CD4-positive, alpha-beta memory T cell (primary cell): ENCODE measurements at regions not wholly inside any gene's neighbourhood (a gene's known extent, or its start where the extent isn't known, plus 50 kb on each side); places are given as distances from the start of the nearest gene placed in this dataset.

Experiments
- CTCF ChIA-PET: fragments of 350-600 bp; sonication (Branson Sonifier 250); formaldehyde crosslinking; loops from one replicate; lab custom pipeline; 2021; ENCODE audit warnings: inconsistent platforms; ENCODE audit not compliant: partially characterized antibody; lab: Charles Lee
- POLR2A ChIA-PET: fragments of 350-600 bp; sonication (Branson Sonifier 250); formaldehyde crosslinking; loops from one replicate; lab custom pipeline; 2021; ENCODE audit not compliant: partially characterized antibody; lab: Charles Lee
- DNase-seq, 5 donors: peaks; one replicate each; pipeline versions ENCODE4 v3.0.0 to v3.0.0-alpha.2; 2020 to 2022; ENCODE audit warnings: mixed read lengths in 1 of 5
- H3K27ac ChIP-seq: one replicate; pipeline ENCODE4 v1.7.0; 2013; ENCODE audit warnings: low read depth, low read length
- H3K27me3 ChIP-seq: 2 replicates; pipeline ENCODE4 v1.7.0; 2013; ENCODE audit warnings: mild to moderate bottlenecking, low read length, moderate library complexity; ENCODE audit not compliant: insufficient read depth
- H3K36me3 ChIP-seq: 2 replicates; pipeline ENCODE4 v1.7.0; 2013; ENCODE audit warnings: mild to moderate bottlenecking, low read length, moderate library complexity; ENCODE audit not compliant: insufficient read depth
- H3K4me1 ChIP-seq: 2 replicates; pipeline ENCODE4 v1.7.0; 2013; ENCODE audit warnings: mild to moderate bottlenecking, low read length, moderate library complexity; ENCODE audit not compliant: insufficient read depth
- H3K4me3 ChIP-seq, 2 donors: one replicate each; pipeline ENCODE4 v1.7.0; 2013; ENCODE audit warnings: low read length in 2 of 2, mild to moderate bottlenecking in 1 of 2
- H3K9me3 ChIP-seq, 2 donors: one replicate each; pipeline ENCODE4 v1.7.0; 2013; ENCODE audit warnings: low read length in 2 of 2, control low read depth in 1 of 2; ENCODE audit not compliant: control insufficient read depth in 1 of 2
- H3K27ac Mint-ChIP-seq, 7 donors: one replicate each; pipeline ENCODE4 v1.8.0; 2020 to 2021; ENCODE audit warnings: mixed read lengths in 7 of 7, mild to moderate bottlenecking in 6 of 7, inconsistent platforms in 3 of 7, moderate library complexity in 3 of 7
- H3K27me3 Mint-ChIP-seq, 2 donors: one replicate each; pipeline ENCODE4 v1.8.0; 2020 to 2021; ENCODE audit warnings: mixed read lengths in 2 of 2
- H3K36me3 Mint-ChIP-seq, 2 donors: one replicate each; pipeline ENCODE4 v1.8.0; 2020 to 2021; ENCODE audit warnings: mixed read lengths in 2 of 2, inconsistent platforms in 1 of 2, mild to moderate bottlenecking in 1 of 2
- H3K4me1 Mint-ChIP-seq, 4 donors: one replicate each; pipeline ENCODE4 v1.8.0; 2020 to 2021; ENCODE audit warnings: mixed read lengths in 4 of 4, mild to moderate bottlenecking in 1 of 4
- H3K4me3 Mint-ChIP-seq, 8 donors: one replicate each; pipeline ENCODE4 v1.8.0; 2020 to 2021; ENCODE audit warnings: mixed read lengths in 8 of 8, mild to moderate bottlenecking in 7 of 8, moderate library complexity in 6 of 8, inconsistent platforms in 3 of 8
- H3K9me3 Mint-ChIP-seq, 8 donors: one replicate each; pipeline ENCODE4 v1.8.0; 2020 to 2021; ENCODE audit warnings: mixed read lengths in 8 of 8, mild to moderate bottlenecking in 5 of 8, inconsistent platforms in 3 of 8, moderate library complexity in 1 of 8
- intact Hi-C: fragments of 100-400 bp; cut with micrococcal nuclease; formaldehyde crosslinking; loops from one replicate; pipeline ENCODE4 v1.15.1; 2023

DNA sequence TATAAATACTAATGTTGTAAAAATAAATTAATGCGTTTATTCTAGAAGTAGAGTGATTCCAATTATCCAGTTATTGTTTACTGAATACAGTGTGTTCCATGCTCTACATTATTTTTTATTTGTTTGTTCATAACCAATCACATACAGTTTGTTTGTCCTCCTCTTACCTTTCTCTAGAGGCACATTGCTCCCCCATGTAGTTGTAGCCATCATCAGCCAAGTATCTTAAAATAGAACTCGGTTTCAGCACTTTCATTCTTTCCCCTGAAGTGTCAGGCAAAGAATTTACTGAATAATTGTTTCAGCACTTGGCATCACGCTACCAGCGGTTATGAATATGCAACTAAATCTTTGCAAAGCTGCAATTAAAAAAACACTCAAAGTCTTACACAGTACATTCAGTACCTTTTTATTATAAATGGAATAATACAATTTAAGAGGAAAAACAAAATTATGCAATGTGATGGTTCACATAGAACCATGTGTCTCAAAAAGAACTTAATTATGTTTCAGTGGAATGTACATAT, 448.6 kb upstream of the ATP10A start:
- intact Hi-C loops = no loop called here
- POLR2A ChIA-PET = no interaction called here
- H3K27ac Mint-ChIP-seq = no peak overlapping the region

DNA sequence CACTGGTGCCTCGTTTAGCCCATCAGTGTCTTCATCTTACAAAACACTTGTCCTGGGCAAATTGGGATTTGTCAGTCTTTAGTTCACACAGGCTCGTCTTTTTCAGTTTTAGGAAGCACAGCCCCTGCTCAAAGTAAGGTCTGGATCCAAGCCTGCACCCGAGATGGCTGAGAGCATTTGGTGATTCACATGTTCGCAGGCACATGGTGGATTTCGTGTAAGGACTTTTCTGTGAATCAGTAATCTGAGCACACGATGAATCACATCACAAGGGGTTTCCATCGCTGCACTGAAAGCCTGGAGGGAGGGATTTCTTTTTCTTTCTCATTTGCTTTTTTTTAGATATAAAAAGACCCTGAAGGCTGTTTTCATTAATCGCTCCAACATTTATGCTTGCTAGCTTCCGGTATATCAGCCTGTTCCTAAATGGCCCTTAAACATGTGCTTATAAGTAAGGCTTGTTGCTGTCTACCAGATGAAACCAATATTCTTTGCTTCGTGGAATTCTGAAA, 435.6 kb upstream of the ATP10A start:
- ChIA-PET POLR2A (no interaction called here), CTCF (no interaction called here)
- H3K27me3 ChIP-seq = no peaks in the 10 kb centered on the region
- Mint-ChIP-seq H3K4me3 (no peak overlapping the region), H3K27me3 (no peaks in the 10 kb centered on the region), H3K4me1 (no peaks in the 10 kb centered on the region), H3K9me3 (peaks cover 0 to 7% (median 2%) of the 10 kb centered on the region in 8 donors), H3K36me3 (no peaks in the 10 kb centered on the region), H3K27ac (no peak overlapping the region)
- H3K4me3 ChIP-seq = no peak overlapping the region
- no peaks in the 10 kb centered on the region for H3K36me3 ChIP-seq
- H3K4me1 ChIP-seq = no peaks in the 10 kb centered on the region
- no peaks in the 10 kb centered on the region for H3K9me3 ChIP-seq
- intact Hi-C loops = no loop called here
- DNase-seq = no peak
- no peak overlapping the region for H3K27ac ChIP-seq

More for the DNA sequence above, 448.6 kb upstream of the ATP10A start:
- Histone ChIP-seq H3K4me1 (no peaks in the 10 kb centered on the region), H3K27me3 (no peaks in the 10 kb centered on the region), H3K36me3 (no peaks in the 10 kb centered on the region), H3K27ac (no peak overlapping the region), H3K9me3 (no peaks in the 10 kb centered on the region), H3K4me3 (no peak overlapping the region)
- DNase-seq = no peak
- no peaks in the 10 kb centered on the region for H3K27me3 Mint-ChIP-seq
- H3K4me1 Mint-ChIP-seq = no peaks in the 10 kb centered on the region
- peaks cover 0 to 28% (median 14%) of the 10 kb centered on the region in 8 donors for H3K9me3 Mint-ChIP-seq
- H3K4me3 Mint-ChIP-seq = no peak overlapping the region
- CTCF ChIA-PET = no interaction called here
- peaks cover 0 to 2% of the 10 kb centered on the region in 2 donors for H3K36me3 Mint-ChIP-seq

DNA sequence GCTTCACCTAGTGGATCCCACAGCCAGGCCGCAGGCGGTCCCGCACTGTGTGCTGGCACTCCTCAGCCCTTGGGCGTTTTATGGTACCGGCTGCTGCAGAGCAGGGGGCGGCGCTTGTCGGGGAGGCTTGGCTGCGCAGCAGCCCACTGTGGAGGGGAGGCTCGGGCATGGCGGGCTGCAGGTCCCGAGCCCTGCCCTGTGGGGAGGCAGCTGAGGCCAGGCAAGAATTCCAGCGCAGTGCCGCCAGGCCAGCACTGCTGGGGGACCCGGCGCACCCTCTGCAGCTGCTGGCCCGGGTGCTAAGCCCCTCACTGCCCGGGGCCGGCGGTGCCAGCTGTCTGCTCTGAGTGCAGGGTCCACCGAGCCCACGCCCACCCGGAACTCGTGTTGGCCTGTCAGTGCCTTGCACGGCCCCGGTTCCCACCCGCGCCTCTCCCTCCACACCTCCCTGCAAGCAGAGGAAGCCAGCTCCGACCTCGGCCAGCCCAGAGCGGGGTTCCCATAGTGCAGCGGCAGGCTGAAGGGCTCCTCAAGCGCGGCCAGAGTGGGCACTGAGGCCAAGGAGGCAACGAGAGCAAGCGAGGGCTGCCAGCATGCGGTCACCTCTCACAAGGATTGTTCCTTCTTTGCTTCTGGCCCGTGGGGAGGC, 435.0 kb upstream of the ATP10A start:
- H3K27ac Mint-ChIP-seq = no peak overlapping the region
- intact Hi-C loops = no loop called here

DNA sequence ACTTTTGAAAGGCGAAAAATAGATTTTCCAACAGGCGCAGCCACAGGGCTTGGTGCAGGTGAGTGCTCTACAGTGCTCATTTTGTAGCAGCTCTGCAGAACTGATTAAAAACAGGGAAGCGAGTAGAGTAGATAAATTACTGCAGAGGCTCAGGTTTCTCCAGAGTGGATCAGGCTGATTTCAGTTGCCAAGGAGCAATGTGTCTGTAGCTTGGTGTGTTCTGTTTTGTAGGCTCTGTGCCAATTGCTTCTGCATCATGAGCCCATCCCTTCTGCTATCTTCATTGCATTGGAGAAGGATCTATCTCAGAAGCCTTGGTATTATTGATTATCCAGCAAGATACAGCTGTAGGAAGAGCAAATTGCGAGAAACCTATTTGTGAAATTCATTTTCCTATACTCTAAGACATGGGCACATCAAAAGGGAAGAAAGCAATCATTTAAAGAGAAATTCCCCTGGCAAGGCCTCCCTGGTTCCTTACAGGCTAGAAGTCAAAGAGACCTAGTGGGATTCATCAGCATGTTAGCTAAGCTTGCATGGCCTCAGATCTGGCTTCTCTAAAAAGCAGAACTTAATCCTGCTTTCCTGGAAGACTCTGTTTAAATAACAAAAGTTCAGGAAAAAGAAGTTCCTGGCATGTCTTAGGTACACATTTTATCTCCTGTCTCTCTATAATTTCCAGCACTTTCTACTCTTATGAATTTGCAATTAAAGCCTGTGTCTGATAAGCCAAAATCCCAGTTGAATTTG, 432.4 kb upstream of the ATP10A start:
- Histone ChIP-seq H3K27me3 (no peaks in the 10 kb centered on the region), H3K27ac (no peak overlapping the region), H3K4me1 (no peaks in the 10 kb centered on the region), H3K36me3 (no peaks in the 10 kb centered on the region), H3K9me3 (no peaks in the 10 kb centered on the region), H3K4me3 (no peak overlapping the region)
- H3K27ac Mint-ChIP-seq = no peak overlapping the region
- intact Hi-C loops = no loop called here
- no peak for DNase-seq
- CTCF ChIA-PET = no interaction called here
- H3K9me3 Mint-ChIP-seq = peaks cover 0 to 16% (median 10%) of the 10 kb centered on the region in 8 donors
- peak overlapping the region in 1 of 8 donors; percentile 31 for H3K4me3 Mint-ChIP-seq
- H3K4me1 Mint-ChIP-seq = no peaks in the 10 kb centered on the region
- H3K27me3 Mint-ChIP-seq = no peaks in the 10 kb centered on the region
- no peaks in the 10 kb centered on the region for H3K36me3 Mint-ChIP-seq
- POLR2A ChIA-PET = no interaction called here

More for the DNA sequence above, 435.0 kb upstream of the ATP10A start:
- H3K36me3 Mint-ChIP-seq = no peaks in the 10 kb centered on the region
- Histone ChIP-seq H3K4me1 (no peaks in the 10 kb centered on the region), H3K27me3 (no peaks in the 10 kb centered on the region), H3K4me3 (no peak overlapping the region), H3K9me3 (no peaks in the 10 kb centered on the region), H3K27ac (no peak overlapping the region), H3K36me3 (no peaks in the 10 kb centered on the region)
- no peaks in the 10 kb centered on the region for H3K27me3 Mint-ChIP-seq
- H3K9me3 Mint-ChIP-seq = peaks cover 0 to 7% (median 2%) of the 10 kb centered on the region in 8 donors
- DNase-seq = no peak
- H3K4me1 Mint-ChIP-seq = no peaks in the 10 kb centered on the region
- CTCF ChIA-PET = no interaction called here
- no peak overlapping the region for H3K4me3 Mint-ChIP-seq
- POLR2A ChIA-PET = no interaction called here

DNA sequence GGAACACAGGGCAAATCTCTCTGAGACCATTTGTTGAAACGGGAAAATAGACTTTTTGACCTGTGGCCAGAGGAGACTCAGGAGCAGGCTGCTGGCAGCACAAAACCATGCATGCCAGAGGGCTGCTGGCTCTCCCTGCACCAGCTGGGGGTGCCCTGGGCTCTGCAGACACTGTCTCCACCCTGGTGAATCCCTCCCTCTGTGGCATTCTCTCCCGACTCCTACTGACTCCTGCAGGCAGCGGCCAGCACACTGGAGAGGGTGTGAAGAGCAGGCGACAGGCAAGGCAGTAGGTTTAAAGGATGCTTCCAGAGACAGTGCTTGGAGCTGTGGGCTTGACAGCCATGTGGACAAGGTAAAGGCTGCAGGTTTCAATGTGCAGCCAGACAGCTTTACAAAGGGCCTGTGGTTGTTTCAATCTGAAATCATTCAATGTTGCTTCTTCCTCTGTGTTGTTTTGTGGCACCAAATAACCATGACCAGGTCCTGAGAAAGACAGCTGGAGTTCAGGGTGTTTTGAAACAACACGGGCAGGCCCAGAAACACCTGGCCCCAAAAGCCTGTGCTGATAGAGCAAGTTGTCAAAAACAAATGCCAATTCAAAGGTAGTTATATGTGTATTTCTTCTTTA, 431.0 kb upstream of the ATP10A start:
- Histone ChIP-seq H3K9me3 (no peaks in the 10 kb centered on the region), H3K27me3 (no peaks in the 10 kb centered on the region), H3K27ac (no peak overlapping the region), H3K4me3 (no peak overlapping the region), H3K4me1 (no peaks in the 10 kb centered on the region), H3K36me3 (no peaks in the 10 kb centered on the region)
- intact Hi-C loops = no loop called here
- no peaks in the 10 kb centered on the region for H3K4me1 Mint-ChIP-seq
- H3K27ac Mint-ChIP-seq = no peak overlapping the region
- H3K27me3 Mint-ChIP-seq = no peaks in the 10 kb centered on the region
- DNase-seq = no peak
- H3K4me3 Mint-ChIP-seq = no peak overlapping the region
- ChIA-PET POLR2A (no interaction called here), CTCF (no interaction called here)
- H3K9me3 Mint-ChIP-seq = peaks cover 3 to 23% (median 11%) of the 10 kb centered on the region in 8 donors
- H3K36me3 Mint-ChIP-seq = no peaks in the 10 kb centered on the region

DNA sequence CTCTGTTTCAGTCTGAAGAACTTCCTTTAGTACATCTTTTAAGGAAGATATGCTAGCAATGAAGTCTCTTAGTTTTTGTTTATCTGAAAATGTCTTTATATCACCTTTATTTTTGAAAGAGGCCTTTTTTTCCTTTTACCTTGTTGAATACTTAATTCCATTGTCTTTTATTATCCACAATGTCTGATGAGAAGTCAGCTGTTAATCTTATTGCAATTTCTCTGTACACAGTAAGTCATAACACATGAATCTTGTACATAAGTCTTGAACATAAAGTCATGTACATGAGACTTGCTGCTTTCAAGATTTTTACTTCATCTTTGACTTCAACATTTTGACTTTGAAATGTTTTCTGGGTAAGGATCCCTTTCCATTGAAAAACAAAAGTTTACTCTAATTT, 424.3 kb upstream of the ATP10A start:
- Histone ChIP-seq H3K36me3 (no peaks in the 10 kb centered on the region), H3K4me1 (no peaks in the 10 kb centered on the region), H3K27ac (no peak overlapping the region), H3K27me3 (no peaks in the 10 kb centered on the region), H3K4me3 (no peak overlapping the region), H3K9me3 (no peaks in the 10 kb centered on the region)
- Mint-ChIP-seq H3K27ac (no peak overlapping the region), H3K36me3 (no peaks in the 10 kb centered on the region), H3K4me1 (no peaks in the 10 kb centered on the region), H3K4me3 (no peak overlapping the region), H3K27me3 (no peaks in the 10 kb centered on the region), H3K9me3 (peaks cover 2 to 46% (median 21%) of the 10 kb centered on the region in 8 donors)
- no peak for DNase-seq
- ChIA-PET POLR2A (no interaction called here), CTCF (no interaction called here)
- intact Hi-C loops = no loop called here

DNA sequence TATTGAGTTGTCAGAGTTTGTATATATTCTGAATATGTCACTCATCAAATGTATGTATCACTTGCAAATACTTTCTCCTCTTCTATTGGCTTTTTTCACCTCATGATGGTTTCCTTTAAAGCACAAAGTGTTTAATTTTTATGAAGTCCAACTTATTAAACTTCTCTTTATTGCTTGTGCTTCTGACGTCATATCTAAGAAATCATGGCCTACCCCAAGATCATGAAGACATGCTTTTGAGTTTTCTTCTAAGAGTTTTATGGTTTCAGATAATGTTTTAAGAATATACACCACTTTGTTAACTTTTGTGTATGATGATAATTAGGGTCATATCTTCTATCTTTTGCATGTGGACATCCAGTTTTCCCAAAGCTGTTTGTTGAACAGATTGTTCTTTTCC, 417.2 kb upstream of the ATP10A start:
- Histone ChIP-seq H3K9me3 (no peaks in the 10 kb centered on the region), H3K4me1 (no peaks in the 10 kb centered on the region), H3K27me3 (no peaks in the 10 kb centered on the region), H3K4me3 (no peak overlapping the region), H3K36me3 (no peaks in the 10 kb centered on the region), H3K27ac (no peak overlapping the region)
- H3K9me3 Mint-ChIP-seq = peaks cover 0 to 4% (median 3%) of the 10 kb centered on the region in 8 donors
- no peaks in the 10 kb centered on the region for H3K27me3 Mint-ChIP-seq
- H3K36me3 Mint-ChIP-seq = no peaks in the 10 kb centered on the region
- no peak overlapping the region for H3K4me3 Mint-ChIP-seq
- ChIA-PET POLR2A (no interaction called here), CTCF (no interaction called here)
- intact Hi-C loops = no loop called here
- DNase-seq = no peak
- H3K4me1 Mint-ChIP-seq = no peaks in the 10 kb centered on the region
- no peak overlapping the region for H3K27ac Mint-ChIP-seq
